Right ventricle myocardium superior (tissue), 1 donor: ENCODE measurements at regions not wholly inside any gene's neighbourhood (a gene's known extent, or its start where the extent isn't known, plus 50 kb on each side); places are given as distances from the start of the nearest gene placed in this dataset.

Source experiments
- ATAC-seq: fragments of 200-7000 bp; cut with Tn5 transposase; one replicate; pipeline ENCODE4 v1.9.1; 2020; ENCODE audit warnings: mild to moderate bottlenecking; ENCODE audit not compliant: poor library complexity
- DNase-seq: peaks from one replicate; pipeline ENCODE4 v3.0.0-alpha.2; 2020
- intact Hi-C: fragments of 100-400 bp; cut with DNase I; formaldehyde crosslinking; loops from one replicate; pipeline ENCODE4 v1.11.2; 2022
- donor health status: DM: no; HTN: yes; CAD: no; lungs with severe emphysema.

DNA sequence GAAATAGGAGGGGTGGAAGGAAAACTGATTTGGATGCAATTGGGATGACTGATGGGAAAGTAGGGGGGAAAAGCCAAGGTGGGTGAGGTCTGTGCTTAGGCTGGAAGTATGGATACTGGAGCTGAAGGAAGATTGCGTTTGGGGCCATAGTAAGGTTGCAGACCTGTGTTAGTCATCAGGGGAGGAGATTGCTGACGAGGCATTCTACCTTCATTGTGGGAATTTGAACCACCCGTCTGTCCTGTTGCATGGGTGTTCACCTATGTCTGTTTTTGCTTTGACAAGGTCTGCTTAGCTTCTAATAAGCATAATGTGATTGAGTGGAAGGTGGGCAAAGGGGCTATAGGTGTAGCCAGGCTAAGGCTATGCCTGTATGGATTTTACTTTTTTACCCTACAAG, 323.8 kb downstream of the BLID start:
- ATAC-seq (no peak), DNase-seq (no peak)
- intact Hi-C loops: no loop called here

DNA sequence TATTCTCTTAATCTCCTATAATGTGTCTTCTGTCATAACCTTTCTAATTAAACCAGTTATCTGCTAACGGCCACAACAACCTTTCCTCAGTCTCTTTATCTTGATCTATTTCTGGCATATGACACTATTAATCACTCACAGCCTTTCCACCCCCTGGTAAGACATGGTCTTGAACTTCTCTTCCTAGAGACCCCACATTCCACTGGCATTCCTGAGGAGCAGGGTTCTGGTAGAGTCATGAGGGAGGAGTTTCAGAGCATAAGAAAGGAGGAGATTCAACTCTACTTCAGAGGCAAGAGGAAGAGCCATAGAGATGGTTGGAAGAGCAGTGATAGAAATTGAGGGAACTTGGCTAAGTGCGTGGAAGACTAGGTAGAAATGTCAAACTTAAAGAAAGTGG, 325.6 kb downstream of the BLID start:
- DNase-seq (no peak), ATAC-seq (no peak)
- intact Hi-C loops: no loop called here

DNA sequence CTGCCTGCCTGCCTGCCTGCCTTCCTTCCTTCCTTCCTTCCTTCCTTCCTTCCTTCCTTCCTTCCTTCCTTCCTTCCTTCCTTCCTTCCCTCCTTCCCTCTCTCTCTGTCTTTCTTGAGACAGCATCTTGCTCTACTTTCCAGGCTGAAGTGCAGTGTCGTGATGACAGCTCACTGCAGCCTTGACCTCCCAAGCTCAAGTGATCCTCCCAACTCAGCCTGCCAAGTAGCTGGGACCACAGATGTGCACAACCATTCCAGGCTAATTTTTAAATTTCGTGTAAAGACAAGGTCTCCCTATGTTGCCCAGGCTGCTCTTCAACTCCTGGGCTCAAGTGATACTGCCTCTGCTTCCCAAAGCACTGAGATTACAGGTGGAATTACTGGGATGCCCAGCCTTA, 328.2 kb upstream of the SORL1-AS1 start:
- intact Hi-C loops: no loop called here
- no peak for ATAC-seq
- no peak for DNase-seq

DNA sequence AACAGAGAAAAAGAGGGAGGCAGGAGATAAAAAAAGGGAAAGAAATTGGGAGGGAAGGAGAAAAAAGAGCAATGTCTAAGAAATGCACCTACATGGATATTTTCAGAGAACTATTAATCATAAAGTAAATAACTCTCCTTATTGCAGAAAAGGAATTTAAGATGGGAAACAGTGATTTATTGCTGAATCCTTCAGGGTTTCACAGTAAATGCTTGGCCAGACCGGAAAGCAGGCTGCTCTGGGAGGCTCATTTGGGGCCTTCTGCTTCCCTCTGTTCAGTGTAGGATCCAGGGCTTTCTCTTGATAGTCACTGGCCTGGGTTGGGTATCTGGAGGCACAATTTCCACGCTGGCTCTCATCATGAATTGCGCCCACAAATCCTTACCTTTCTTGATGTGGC, 324.3 kb upstream of the SORL1-AS1 start:
- intact Hi-C loops: no loop called here
- DNase-seq (no peak), ATAC-seq (no peak)

DNA sequence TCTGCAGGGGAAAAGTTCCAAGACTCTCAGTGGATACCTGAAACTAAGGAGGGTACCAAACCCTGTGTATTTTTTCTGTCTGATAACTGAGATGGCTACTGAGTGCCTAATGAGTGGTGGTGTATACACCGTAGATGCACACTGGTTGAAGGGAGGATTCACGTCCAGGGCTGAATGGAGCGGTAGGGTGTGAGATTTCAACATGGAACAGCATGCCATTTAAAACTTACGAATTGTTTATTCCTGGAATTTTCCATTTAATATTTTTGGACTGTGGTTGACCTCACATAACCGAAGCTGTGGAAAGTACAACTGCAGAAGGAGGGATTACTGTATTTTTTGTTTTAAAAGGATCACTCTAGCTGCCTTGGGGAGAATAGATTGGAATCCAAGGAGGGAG, 322.5 kb upstream of the SORL1-AS1 start:
- DNase-seq: no peak
- ATAC-seq: no peak
- intact Hi-C loops: no loop called here

DNA sequence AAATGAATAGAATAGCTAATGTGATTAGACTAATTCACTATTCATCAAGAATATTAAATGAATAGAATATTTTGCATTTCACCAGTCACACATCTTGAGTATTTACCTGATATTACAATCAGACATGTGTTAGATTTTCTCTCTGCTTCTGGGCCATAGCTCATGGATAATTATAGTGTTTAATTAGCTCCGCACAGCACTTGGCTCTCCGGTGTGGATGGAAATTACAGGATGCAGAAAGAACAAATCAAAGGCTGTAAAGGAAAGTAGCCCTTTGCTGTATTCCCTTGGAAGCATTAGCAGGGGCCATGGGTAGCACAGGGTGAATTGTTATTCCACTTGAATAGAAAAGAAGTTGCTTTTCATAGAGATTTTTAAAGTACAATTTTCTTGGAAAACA, 320.3 kb upstream of the SORL1-AS1 start:
- intact Hi-C loops: no loop called here
- DNase-seq (no peak), ATAC-seq (no peak)

DNA sequence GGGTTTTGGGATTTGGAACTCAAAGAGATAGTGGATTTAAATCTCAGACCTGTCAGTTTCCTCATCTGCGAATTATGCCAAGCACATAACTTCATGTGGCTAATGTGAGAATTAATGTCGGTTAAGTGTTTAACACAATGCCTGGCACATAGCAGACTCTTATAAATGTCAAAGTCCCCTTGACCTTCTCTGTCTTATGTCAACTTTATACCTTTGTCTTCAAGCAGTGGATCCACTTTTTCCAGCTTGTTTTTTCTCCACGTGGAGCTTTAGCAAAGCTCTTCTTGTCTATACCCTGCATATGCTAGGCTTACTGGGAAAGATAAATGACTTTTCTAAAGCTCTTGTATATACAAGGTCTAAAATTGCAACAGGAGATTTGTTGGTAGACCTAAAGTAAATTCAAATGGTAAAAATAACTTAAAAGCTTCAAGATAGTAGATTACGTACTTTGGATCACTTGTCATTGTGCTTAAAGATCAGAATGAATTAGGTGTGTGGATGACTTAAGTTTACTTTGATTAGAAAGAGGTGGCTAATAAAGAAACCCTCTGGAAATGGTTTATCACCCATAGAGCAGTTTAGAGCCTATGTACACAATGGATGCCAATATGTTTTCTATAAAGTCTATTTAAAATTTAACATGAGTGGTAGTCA, 318.3 kb upstream of the SORL1-AS1 start:
- intact Hi-C loops: no loop called here
- ATAC-seq: no peak
- no peak for DNase-seq

DNA sequence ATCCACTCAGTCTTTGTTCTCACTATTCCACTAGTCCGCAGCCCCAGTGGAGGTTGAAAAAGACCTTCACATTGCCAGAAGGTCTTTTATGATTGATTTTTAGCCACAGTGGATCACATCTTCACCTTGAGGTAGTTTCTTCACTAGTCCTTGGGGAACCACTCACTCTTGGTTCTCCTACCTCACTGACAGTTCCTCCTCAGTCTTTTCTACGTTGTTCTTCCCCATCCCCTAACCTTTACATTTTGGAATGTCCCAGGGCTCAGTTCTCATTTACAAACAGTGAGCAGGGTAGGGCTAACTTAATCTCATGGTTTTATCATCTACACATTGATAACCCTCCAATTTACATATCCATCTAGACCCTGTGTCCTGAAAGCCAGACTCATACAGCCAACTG, 316.4 kb upstream of the SORL1-AS1 start:
- intact Hi-C loops: no loop called here
- DNase-seq (no peak), ATAC-seq (no peak)

DNA sequence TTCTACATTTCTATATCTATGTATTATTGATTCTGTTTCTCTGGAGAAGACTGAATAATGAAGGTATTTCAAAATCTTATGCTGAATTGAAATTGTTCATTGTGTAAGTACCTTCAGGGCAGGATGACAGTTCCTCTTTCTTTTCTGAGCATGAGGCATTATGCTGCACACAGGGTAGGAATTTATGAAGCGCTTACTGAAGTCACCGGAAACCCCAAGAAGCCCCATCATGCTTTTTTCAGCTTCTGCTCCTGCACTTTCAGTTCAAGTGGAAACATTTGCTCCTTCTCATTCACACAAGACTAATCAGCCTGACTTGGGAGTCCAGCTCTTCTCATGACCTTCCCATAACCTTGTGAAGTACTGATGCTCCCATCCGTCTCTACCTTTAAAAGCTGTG, 314.7 kb upstream of the SORL1-AS1 start:
- ATAC-seq (no peak), DNase-seq (no peak)
- intact Hi-C loops: no loop called here

DNA sequence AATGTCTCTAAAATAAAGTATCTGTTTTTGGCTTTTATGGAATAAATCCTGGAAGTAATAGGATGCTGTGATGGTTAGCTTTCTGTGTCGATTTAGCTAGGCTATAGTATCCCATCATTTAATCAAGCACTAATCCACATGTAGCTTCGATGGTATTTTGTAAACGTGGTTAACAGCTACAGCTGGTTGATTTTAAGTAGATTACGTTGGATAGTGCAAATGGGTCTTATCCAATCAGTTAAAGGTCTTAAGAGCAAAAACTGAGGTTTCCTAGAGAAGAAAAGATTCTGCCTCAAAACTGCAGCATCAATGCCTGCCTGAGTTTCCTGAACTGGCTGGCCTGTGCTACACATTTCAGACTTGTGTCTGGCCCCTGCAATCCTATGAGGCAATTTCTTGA, 314.2 kb upstream of the SORL1-AS1 start:
- intact Hi-C loops: no loop called here
- ATAC-seq (no peak), DNase-seq (no peak)

DNA sequence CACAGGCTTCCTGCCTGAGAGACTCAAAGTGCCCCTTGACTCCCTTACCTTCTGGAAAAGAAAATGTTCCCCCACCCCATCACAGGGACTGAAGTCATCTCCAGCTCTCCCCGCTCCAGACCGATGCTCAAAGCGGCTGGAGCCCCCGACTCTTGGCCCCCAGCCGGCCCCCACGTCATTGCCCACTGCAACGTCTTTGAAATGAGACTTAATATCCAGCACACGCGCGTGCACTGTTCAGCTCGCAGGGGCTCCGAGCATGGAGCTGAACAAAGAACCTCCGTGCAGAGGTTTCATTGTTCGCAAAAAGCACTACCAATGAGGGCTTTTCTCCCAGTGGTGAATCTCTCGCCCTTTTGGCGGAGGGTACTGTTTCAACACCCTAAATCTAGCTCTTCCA, 313.4 kb upstream of the SORL1-AS1 start:
- intact Hi-C loops: no loop called here
- ATAC-seq (no peak), DNase-seq (no peak)

DNA sequence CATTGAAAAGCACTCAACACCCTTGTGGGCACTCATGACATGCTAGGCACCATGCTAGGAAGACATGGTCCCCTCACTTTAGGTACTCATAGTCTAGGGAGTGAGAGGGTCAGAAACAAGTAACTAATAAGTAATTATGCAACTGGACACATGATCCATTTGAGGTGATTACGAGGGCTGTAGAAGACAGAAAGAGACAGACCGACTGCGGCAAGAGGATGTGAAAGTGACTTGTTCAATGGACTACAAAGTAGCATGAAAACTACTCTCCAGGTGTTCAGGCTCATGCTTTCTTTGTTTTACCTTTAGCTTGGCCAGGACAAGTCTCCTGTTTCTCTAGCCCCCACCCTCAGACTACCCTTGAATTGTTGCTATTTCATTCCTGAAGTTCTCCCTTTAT, 310.8 kb upstream of the SORL1-AS1 start:
- ATAC-seq (no peak), DNase-seq (no peak)
- intact Hi-C loops: no loop called here

DNA sequence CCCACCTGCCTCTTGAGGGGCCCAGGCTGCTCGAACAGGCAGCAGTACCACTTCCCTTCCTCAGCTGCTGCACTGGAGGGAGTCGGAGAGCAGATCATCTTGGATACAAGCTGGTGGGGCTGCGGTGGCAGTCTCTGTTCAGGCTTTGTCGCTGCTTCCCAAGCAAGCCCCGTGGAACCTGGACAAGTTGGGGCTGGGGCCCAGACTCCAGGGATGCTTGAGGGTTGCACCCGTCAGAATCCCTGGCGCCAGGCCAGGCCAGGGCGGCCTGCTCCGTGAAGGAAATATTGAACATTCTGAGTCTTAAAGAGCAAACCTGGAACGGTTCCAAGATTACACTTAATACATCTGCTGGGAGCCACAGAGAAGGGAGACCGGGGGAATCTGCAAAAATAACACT, 310.1 kb upstream of the SORL1-AS1 start:
- DNase-seq (peak; percentile 53), ATAC-seq (no peak)
- intact Hi-C loops: no loop called here

DNA sequence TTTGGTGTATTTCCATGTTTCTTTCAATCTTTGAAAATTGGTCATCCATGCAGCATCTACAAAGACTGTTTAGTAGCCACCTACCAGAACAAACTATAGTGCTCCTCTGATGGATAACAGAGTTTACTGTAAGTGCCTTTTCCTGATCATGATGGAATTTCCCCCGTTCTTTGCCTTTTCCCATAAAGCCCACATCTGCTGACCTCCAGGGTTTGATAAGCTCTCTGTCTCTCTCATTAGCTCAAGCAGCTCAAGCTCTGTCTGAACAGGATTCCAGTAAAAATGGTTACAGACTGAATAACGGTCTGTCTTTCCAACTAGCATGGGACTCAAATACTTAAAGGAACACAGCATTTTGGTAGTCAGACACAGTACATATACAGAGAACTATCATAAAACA, 308.4 kb upstream of the SORL1-AS1 start:
- intact Hi-C loops: no loop called here
- no peak for DNase-seq
- ATAC-seq: no peak

DNA sequence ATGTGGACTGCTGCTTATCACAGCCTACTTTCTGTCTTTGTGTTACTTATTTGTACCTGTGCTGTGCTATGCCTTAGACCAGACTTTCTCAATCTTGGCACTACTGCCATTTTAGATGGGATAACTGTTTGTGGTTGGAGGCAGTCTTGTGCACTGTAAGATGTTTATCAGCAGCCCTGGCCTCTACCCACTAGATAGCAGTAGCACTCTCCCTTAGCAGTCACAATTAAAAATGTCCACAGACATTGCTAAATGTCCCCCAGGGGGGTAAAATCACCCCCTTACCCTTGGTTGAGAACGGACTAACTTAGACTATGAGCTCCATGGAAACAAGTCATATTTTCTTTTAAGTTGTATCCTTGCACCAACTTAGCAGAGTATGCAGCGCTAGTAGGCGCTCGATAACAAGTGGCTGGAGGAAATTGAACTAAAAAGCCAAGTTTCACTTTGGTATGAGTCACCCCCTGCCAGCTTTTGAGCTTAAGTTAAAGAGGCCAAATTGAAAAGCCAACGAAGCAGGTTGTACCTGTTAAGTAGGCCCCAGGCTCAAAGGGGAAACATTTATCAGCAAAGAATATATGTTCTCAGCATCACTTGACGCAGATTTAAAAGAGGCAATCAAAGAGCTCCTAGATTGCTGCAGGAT, 304.8 kb upstream of the SORL1-AS1 start:
- intact Hi-C loops: no loop called here
- ATAC-seq: no peak
- DNase-seq: no peak

DNA sequence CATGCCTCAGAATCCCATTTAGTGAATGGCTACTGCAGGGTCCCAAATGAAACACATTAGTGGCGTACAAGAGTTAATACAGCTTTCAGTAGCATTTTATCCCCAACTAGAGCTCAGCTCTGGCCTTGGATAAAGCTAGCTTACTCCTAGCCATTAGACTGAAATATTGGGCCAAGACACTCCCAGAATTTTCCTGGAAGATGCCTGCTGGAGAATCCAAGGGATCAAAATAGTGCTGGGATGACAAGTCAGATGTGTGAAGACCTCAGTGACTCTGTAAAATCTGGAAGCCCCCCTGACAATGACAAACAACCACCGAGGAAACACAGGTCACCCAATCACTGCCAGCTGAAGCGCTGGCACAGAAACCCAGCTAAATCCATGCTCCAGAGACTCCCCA, 303.1 kb upstream of the SORL1-AS1 start:
- DNase-seq: no peak
- no peak for ATAC-seq
- intact Hi-C loops: no loop called here

DNA sequence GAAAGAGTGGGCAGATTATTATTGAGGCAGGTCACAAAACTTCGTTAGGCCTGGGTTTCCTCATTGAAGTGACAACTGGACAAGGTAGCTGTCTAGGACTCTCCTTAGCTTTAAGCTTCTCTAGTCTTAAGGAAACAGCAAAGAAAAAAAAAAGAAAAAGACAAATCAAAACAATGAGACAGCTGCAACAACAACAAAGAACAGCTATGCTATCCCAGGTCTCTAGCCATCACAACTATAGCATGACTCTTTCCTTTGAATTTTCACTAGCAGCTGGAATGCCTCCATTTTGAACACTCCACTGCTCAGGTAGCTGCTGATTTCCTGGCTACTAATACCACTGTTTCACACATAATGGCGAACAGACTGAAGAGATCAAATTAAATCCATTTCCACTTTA, 302.4 kb upstream of the SORL1-AS1 start:
- intact Hi-C loops: no loop called here
- ATAC-seq (no peak), DNase-seq (no peak)

DNA sequence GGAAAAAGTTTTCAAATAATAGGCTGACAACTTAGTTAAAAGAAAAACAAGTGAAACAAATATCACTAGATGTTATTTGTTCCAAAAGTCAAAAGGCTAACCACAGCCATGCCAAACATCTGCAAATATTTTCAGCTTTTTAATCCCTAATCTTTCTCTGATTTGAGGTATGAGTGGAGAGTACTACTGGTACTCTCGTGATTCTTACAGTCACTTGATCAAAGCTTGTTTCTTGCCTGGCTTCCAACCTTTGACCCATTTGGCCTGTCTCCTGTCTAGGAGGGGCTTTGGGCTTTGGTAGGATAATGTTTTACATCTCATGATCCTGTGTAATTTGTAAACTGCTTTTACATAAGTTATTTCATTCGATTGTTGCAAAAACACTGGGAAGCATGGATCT, 301.8 kb upstream of the SORL1-AS1 start:
- intact Hi-C loops: no loop called here
- ATAC-seq: peak; percentile 79
- no peak for DNase-seq

DNA sequence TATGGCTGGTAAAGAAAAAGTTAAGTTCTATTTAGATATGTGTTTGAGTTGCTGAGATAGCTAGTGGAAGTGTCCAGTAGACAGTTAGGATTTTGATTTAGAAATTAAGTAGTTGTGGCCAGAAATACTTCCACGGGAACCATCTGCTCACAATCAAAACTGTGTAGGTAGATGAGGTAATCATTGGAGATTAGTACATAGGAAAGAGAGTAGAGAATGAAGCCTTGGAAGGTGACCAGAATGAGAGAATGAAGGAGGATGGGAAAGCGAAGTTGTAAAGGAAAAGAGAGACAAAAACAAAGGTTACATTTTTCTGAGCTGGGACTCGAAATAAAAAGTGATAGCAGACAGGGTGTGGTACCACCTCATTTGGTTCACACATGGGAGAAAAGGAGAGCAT, 296.9 kb upstream of the SORL1-AS1 start:
- intact Hi-C loops: no loop called here
- ATAC-seq (peak; percentile 18), DNase-seq (no peak)

DNA sequence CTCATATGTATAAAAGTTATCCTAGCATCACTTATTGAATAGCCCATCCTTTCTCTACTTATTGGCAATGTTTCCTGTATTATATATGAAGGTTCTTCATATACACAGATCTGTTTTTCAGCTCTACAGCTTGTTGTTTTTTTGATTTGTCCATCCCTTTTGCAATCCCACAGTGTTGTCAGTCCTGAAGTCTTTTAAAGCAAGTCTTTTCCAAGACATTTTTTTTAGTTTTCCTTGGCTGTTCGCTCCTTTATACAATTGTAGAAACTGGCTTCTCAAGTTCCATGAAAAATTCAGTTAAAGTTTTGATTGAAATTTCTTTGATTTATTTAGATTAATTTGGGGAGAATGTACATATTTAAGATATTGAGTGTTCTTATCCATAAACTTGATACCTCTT, 295.3 kb upstream of the SORL1-AS1 start:
- no peak for DNase-seq
- intact Hi-C loops: no loop called here
- ATAC-seq: no peak

DNA sequence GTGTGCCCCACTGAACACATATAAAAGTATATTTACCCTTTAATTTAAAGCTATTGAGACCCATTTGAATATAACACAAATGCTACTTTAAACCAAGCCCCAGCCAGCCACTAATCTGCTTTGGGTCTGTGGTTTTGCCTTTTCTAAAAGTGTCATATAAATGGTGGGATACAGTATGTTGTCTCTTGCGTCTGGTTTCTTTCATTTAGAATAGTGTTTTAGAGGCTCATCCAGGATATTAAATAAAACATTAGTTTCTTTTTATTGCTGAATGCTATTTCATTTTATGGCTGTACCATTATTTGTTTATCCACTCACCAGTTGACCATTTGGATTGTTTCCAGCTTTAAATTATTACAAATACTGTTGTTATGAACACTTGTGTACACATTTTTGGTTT, 290.5 kb upstream of the SORL1-AS1 start:
- DNase-seq: no peak
- intact Hi-C loops: no loop called here
- ATAC-seq: no peak
